ENCODE measurements at regions not wholly inside any gene's neighbourhood (a gene's known extent, or its start where the extent isn't known, plus 50 kb on each side); places are given as distances from the start of the nearest gene placed in this dataset.

DNA sequence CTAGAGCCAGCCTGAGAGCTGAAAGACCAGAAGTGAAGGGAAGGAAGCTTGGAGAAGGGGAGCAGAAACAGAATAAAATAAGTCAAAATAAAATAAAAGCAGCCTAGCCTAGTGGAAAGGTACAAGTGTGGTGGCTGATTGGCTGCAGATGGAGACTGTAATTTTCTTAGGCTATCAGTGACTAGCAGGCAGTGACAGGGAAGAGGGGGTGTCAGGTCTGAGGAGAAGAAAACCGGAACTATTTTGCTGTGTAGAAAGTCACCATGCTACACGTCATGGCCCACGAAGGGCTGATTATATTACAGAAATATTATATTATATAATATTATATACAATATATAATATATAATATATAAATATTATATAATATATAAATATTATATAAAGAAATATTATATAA, 98.1 kb upstream of the TAF11L2 start:
- TF ChIP-seq EZH2 (IDR thresholded peaks at IDR 0.05), result no peak
- TF ChIP-seq POLR2AphosphoS5 (IDR thresholded peaks at IDR 0.05; ENCODE audit: borderline replicate concordance, low read depth, low read length), result no peak
- no peak for TF ChIP-seq FOXP2 (optimal IDR thresholded peaks at IDR 0.05; ENCODE audit: control extremely low read depth, extremely low read length, insufficient read depth)

Measured in SK-N-MC (cell line).